Left renal cortex interstitium (tissue), 4 donors: ENCODE measurements at regions not wholly inside any gene's neighbourhood (a gene's known extent, or its start where the extent isn't known, plus 50 kb on each side); places are given as distances from the start of the nearest gene placed in this dataset.

ENCODE experiments used
- DNase-seq, 4 donors: peaks; one replicate each; pipeline ENCODE4 v3.0.0-alpha.2; 2013; ENCODE audit warnings: low read depth in 4 of 4, low spot score in 2 of 4, missing footprints in 1 of 4

DNA sequence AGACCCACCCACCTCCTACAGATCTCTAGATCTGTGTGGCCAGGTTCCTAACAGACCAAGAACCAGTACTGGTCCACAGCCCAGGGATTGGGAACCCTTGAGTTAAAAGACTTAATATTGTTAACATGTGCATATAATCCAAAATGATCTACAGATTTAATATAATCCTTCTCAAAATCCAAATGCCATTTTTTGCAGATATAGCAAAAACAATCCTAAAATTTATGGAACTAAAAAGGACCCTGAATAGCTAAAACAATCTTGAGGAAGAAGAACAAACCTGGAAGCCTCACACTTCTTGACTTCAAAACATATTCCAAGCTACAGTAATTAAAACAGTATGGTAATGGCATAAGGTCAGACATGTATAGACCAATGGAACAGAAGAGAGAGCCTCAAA lies 206.9 kb upstream of the SIX2 start:
- DNase-seq, result no peak

DNA sequence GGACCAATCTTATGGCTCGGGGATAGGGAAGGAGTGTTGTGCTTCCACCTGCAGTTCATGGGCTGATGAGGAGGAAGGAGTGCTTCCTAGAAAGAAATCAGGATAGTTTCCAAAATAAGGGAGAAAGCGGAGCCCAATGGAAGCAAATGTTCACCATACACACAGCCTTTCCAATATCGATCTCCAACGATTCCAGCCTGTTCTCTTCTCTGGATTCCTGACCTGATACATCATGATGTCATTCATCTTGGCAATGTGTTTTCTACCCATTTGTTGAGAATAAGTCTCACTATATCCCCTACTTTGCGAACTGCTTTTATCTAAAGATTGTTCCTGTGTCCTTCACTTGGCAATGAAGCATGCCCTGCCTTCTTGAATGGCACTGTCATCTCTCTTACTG lies 205.3 kb upstream of the SIX2 start:
- no peak for DNase-seq

DNA sequence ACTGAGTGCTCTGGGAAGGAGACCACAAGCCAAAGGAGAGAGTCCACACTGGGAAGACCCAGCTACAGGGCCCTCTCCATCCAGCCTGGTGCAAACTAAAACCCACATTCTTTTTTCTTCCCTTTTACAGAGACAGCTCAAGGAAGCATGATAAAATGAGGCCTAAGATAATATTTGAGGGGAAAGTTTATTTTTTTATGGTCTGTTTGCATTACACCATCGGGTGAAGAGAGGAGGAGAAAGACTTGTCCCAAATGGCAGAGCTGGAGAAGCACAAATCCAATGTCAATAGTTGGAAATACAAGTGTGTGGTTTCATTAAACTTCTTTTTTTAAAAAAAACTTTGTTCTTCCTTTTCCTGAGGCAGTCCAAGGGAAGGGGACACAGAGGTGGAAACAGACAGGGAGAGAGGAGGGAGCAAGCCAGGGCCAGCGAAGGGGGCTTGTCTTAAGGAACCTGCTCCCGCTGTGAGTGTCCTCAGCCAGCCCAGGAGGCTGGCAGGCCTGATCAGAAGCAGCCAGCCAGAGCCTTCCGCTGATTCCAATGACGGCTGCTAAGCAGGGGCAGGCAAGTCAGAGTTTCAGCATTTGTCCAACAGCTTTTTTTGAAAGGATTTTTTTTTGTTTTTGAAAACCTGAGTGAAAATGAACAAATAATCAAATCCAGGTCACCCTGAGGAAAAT lies 203.8 kb upstream of the SIX2 start:
- no peak for DNase-seq

DNA sequence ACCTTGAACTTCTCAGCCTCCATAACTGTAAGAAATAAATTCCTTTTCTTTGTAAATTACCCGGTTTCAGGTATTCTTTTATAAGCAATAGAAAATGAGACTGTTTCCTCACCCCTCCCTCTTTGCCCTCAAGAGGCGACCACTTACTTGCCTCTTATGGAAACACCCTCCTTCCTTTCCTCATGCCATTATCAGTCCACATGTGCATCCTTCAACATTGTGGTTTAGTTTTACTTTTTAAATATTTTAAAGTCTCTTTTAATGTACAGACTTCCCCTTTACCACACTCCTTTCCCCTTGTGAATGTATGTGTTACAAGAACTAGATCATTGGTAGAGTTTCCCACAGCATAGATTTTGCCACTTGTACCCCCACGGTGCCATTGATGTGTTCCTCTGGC lies 202.4 kb upstream of the SIX2 start:
- no peak for DNase-seq

DNA sequence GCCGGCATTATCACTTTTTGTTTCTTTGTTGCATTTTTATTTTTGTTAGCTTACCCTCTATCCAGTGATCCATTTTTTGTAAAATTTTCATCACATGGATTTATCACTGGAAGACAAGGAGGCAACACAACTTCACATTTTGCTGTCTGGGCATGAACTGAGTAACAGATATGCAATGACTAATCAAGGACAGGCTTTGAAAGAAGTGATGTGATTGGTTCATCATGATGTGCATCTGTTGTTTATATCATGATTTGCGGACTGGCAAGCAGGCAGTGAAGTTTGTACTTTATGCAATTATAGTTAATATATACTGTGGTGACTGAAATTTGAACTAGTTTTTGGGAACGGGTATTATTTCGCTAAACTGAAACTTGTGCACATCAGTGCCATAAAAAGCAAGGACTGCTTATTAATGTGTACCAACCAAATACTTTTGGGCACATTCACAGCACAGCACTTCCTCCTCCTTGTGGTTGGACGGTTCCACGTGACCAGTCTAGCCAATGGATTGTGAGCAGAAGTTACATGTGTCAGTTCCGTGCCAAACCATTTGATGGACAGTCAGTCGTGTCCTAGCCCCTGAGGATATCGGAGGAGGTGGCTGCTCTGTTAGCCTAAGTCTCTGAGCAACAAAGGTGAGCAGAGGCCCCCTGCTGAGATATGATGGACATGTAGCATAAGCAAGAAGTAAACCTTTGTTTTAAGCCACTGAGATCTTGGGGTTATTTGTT lies 201.4 kb upstream of the SIX2 start:
- DNase-seq, result no peak

DNA sequence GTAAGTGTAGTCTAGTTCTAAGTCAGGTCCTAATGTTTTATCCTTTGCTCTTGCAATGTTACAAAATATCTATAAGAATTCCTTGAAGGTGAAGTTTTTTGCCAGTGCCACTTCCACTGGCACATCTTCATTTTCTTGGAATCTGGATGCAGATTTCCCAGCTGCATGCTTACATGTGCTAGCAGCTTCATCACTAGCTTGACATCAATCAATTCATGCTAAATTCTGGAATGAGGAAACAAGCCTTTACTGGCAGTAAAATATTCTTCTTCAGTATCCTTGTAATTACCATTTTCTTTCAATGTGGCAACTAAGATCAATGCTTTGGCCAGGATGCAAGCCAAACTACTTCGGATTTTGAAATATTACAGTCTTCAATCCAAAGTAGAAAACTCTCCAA lies 200.6 kb upstream of the SIX2 start:
- no peak for DNase-seq

DNA sequence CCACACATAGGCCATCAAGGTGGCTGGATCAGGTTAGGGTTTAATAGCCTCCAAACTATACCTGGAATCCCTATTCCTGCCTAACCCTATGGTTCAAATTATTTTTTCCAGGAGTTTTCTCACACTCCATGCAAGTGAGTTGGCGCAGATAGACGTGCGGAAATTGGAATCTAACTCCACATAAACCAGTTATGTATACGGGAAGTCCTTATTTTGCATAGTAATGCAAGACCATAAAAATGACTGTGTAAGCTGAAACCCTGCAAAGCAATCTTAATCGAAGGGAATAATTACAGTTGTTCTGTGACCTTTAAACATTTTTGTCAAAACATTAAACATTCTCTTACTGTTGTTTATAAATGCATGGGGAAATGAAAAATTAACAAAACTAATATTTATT lies 200.1 kb upstream of the SIX2 start:
- DNase-seq, result no peak

DNA sequence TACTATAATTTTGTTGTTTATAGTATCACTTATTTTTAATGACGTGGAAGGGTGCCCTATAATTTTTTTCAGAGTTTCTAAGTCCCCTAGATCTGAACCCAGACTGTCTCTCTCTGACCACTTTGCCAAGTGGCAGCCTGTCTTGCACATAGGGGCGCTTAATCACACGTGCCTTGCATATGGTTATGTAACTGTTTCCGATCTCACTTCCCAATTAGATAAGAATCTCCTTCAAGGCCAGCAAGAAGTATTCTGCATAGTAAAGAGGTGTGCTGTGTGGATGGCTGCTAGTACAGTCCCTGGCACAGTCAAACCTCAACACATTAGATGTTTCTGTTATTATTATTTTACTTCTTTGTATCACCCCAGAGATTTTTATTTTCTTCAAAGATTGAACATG lies 197.8 kb upstream of the SIX2 start:
- DNase-seq, result no peak

DNA sequence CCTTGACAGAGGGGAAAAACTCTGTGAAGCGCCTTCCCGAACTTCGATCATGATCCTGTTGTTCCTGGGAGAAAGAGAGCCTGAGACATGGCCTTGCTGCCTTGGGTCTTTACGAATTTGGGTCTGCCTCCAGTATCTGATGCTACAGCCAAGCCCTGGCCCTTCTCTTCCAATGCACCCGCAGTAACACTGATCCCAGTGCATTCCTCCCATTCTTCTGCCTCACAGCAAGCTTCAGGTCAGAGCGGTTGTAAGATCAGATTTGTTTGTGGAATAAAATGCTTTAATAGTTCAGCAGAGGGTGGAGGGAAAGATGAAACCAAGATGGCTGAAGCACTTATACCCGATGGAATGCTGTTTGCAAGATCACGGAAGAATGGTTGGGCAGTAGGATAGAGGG lies 196.7 kb upstream of the SIX2 start:
- no peak for DNase-seq

DNA sequence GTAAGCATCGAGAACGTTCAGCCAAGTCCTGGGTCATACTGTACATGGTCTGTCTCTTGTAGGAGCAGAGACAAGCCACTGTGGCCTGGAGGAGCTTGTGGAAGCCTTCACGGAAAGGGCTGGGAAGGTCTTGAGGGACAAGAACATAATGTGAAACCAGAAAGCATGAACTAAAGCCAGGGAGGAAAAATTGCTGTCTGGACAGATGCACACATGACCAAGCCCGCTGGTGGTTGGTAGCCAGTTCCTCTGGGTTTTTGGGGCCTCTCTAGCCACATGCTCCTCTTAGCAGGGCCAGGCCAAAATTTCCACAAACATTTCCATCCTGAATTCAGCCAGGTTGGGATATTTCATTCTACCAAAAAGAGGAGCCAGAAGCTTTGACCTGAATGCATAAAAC lies 196.2 kb upstream of the SIX2 start:
- no peak for DNase-seq

DNA sequence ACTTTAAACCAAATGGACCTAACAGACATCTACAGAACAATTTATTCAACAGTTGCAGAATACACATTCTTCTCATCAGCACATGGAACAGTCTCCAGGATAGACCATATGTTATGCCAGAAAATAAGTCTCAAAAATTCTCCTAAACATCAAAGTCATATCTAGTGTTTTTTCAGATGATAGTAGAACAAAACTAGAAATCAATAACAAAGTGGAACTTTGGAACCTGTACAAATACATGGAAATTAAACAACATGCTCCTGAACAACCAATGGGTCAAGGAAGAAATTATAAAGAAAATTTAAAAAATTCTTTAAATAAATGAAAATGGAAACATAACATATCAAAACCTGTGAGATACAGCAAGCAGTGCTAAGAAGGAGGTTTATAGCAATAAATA lies 194.1 kb upstream of the SIX2 start:
- DNase-seq, result no peak

DNA sequence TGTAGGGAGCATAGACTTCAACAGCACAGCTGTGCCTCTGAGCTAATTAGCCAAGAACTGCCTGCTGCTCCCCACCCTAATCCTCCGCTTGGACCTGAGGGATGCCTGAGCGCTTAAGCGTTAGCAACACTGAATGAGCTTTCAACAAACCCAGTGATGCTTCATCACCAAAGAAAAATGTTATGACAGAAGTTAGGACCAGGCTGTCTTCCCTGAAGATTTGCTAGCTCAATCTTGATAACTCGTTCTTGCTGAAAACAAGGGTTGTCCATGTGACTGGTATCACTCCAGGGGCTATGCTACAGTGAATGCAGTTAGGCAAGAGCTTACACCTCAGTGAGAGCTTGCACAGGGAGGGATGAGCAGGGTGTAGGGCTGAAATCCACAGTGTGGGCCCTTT lies 190.7 kb upstream of the SIX2 start:
- no peak for DNase-seq

DNA sequence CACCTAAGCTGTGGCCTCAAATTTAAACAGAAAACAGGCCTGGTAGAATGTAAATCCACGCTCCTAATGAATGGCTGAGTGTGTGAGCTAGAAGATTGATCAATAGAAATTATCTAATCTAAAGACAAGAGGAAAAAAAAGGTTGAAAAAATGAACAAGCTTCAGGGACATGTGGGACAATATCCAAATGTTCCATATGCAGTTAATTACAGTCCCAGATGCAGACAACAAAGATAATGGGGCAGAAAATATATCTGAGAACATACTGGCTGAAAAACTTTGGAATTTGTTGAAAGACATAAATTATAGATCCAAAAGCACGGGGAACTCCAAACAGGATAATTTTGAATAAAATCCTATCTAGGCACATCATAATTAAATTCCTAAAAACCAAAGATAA lies 186.7 kb upstream of the SIX2 start:
- no peak for DNase-seq

DNA sequence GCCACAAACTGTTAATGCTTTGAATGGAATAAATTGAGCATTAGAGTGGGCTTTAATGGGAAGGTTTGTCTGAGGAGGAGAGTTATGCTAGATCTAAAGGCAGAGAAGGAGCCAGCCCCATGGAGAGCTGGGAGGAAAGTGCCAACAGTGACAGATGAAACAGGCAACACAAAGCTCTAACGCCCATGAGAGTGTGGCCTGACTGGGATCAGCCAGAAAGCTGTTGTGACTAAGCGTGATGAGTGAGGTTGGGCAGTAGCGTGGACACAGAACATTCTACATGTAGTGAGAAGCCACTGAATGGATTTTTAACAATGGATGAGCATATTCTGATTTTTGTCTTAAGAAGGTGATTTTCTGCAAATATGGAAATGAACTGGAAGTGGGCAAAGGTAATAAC lies 185.3 kb upstream of the SIX2 start:
- no peak for DNase-seq

DNA sequence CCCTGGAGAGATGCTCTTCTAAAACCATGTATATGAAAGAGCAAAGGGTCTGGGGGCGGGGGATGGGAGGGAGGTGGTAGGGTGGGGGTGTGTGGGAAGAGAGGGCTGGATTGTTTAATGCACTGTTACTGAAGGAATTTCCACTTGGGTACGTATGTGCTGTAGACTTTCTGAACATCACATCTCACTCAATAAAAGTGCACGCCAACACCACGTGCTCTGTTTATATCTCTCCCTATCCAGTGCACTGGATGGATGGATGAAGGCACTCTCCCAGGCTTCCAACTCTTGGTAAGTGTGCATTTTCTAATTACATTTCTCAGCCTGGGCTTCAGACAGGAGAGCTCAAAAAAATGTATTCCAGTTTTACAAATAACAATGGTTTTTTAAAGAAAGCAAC lies 184.3 kb upstream of the SIX2 start:
- DNase-seq, result no peak

DNA sequence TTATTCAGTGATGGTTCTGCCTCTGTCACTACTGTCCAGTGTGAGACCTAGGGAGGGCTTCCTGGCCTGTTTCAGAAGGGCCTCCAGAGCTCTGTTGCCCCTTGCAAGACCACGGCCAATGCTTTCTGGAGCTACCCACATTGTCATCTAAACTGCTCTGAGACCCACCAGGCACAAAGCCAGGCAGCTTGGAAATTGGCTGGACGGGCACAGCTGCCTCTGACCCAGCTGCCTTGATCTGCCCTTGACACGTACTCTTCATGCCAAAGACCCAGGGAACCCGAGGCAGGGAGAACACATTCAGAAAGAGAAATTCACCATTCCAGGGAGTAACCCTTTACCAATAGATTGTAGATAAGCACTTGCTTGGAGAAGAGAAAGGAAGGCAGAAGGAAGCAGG lies 183.7 kb upstream of the SIX2 start:
- no peak for DNase-seq

DNA sequence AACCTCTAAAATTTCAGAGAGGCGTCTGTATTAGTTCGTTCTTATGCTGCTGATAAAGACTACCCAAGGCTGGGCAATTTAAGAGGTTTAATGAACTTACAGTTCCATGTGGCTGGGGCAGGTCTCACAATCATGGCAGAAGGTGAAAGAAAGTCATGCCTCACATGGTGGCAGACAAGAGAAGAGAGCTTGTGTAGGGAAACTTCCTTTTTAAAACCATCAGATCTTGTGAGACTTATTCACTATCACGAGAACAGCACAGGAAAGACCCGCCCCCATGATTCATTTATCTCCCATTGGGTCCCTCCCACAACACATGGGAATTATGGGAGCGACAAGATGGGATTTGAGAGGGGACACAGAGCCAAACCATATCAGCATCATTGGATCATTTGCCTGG lies 183.2 kb upstream of the SIX2 start:
- no peak for DNase-seq

DNA sequence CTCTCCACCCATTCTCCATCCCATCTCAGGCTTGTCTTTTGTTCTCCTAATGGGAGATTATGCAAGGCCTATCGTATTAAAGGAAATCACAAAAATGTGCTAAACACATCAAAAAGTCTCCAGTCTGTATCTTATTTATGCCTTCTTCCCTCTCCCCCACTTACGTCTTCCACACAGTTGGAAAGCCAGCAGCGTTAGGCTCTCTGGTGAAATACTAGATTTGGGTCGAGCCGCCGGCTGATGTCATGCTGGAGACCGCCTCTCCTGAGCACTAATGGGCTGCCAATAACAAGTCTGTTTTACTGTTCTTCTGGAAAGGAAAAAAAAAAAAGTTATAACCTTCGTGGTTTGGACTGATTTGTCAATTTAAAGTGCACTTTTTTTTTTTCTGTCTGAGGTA lies 182.7 kb upstream of the SIX2 start:
- DNase-seq, result no peak

DNA sequence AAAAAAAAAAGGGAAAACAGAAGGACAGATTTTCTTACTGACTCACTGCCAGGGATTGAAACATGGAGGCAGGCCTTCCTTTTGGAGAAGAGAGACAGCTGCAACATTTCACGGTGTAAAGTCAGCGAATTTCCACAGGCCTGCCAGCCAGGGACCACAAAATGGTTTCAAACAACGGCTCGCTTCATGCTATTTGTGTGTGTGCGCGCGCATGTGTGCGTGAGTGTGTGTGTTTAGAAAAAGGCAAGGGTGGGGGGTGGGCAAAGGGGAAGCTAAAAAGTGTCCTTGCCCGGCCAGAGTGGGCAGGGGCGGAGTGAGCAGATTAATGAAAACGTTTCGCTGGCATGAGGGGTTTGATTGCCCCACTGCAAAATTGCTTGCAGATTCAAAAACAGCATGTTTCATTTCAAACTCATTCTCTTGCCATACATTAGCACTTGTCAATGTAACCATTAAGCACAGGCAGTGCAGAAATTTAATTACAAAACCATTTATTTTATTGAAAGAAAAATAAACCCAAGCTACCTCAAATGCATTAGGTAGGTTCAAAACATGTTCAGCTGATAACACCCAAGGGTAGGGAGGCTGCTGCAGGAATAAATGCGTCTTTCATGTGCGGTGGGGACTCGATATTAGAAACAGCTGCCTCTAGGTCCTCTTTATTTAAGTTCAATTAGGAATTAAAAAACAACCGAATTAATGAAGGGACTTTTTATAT lies 182.1 kb upstream of the SIX2 start:
- DNase-seq, result no peak

DNA sequence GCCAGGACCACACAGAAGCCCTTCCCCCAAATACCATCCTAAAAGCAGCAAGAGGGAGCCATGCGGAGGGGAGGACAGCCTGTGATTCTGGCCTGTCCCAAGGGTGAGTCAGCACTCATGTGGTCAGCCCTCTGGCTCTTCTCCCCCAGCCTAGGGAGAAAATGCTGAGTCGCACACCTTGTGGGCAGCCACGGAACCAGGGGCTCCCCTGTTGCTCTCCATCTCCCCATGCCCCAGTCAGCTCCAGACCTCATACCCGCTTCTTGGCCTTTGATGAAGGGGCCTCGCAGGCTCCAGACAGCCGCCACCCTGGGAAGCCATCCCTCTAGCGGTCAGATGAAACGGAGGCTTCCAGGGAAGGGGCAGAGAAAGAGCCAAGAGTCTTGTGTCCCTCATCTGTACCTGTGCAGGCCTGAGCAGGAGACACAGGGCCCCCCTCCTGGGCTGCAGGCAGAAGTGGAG lies 181.3 kb upstream of the SIX2 start:
- no peak for DNase-seq

DNA sequence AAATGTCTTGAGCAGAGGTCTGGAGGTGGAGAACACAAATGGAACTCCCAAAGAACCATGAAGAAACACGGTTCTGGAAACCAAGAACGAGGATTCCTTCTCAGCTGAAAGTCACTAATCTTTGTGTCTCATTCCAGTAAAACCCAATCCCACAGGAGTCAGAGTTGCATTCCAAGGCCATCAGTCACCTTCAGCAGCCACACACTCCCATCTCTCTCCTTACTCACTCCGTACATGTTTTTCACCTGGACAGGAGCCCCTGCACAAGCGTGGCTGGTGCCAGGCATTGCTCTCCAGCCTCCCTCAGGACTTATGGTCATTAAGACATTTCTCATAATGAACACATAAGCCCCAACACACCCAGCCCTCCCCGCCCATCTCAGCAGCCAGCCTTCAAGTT lies 175.4 kb upstream of the SIX2 start:
- no peak for DNase-seq
